K562 (cell line): ENCODE measurements at regions not wholly inside any gene's neighbourhood (a gene's known extent, or its start where the extent isn't known, plus 50 kb on each side); places are given as distances from the start of the nearest gene placed in this dataset.

ENCODE experiments used
- C11orf30 ChIP-seq: fragments of 450-650 bp; IDR thresholded peaks from 2 replicates; pipeline ENCODE4 v1.6.1; 2016; ENCODE audit warnings: low read depth, mild to moderate bottlenecking
- MED1 ChIP-seq: sonication (generic); formaldehyde crosslinking; IDR thresholded peaks from 2 replicates; pipeline ENCODE4 v1.8.1; 2023; ENCODE audit warnings: missing genetic modification reagents, borderline replicate concordance
- MEF2D ChIP-seq: conservative IDR thresholded peaks from 2 replicates; pipeline ENCODE4 v1.6.1; 2016; ENCODE audit warnings: low read depth, missing genetic modification characterization, missing compliant biosample characterization
- MGA ChIP-seq: fragments of 450-650 bp; IDR thresholded peaks from 2 replicates; pipeline ENCODE4 v1.6.1; 2016; ENCODE audit warnings: mild to moderate bottlenecking, moderate library complexity
- NR2C1 ChIP-seq, 2 experiments: fragments of 450-650 bp; IDR thresholded peaks; 2 replicates each; pipeline ENCODE4 v1.6.1; 2017; ENCODE audit warnings: mild to moderate bottlenecking in 2 of 2, antibody characterized with exemption in 1 of 2, inconsistent platforms in 1 of 2, missing compliant biosample characterization in 1 of 2, missing genetic modification characterization in 1 of 2
- ZNF785 ChIP-seq: fragments of 250-450 bp; sonication (Bioruptor Pico); IDR thresholded peaks from 2 replicates; pipeline ENCODE4 v1.4.0; 2020; ENCODE audit warnings: mild to moderate bottlenecking
- ZNF79 ChIP-seq: fragments of 250-450 bp; sonication (Bioruptor Pico); IDR thresholded peaks from 2 replicates; pipeline ENCODE4 v1.4.0; 2020; ENCODE audit warnings: low read depth, mild to moderate bottlenecking, moderate library complexity
- TF ChIP-seq, protein P1 (sequence below): fragments of 450-650 bp; IDR thresholded peaks from 2 replicates; pipeline ENCODE4 v1.6.1; 2014; ENCODE audit warnings: low read depth, mild to moderate bottlenecking, moderate library complexity, borderline replicate concordance

DNA sequence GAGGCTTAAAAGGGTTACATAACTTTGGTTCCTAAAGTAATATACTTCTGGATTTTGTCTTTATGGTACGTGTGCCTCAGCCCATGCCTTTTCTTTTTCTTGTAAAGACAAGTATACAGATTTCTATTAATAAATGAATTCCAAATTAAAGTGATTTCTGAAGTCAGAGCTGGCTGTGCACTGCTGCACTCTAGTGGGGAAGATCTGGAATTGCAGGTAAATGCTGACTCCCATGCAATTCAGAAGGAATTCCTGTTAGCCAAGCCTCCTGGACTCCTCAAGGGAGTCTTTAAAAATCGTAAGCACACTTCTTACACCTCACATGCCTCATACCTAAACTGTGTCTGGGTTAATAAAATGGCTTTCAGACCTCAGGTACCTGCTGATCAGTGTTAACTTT is 118.4 kb upstream of the SLC7A1 start (continued):
- no peak for TF ChIP-seq MGA
- peak; percentile 31; the same call in 1 of the 2 replicates for TF ChIP-seq C11orf30
- TF ChIP-seq MEF2D (tag): no peak
- no peak for TF ChIP-seq MED1 (CRISPR knock-in tag)
- TF ChIP-seq, protein P1, sequence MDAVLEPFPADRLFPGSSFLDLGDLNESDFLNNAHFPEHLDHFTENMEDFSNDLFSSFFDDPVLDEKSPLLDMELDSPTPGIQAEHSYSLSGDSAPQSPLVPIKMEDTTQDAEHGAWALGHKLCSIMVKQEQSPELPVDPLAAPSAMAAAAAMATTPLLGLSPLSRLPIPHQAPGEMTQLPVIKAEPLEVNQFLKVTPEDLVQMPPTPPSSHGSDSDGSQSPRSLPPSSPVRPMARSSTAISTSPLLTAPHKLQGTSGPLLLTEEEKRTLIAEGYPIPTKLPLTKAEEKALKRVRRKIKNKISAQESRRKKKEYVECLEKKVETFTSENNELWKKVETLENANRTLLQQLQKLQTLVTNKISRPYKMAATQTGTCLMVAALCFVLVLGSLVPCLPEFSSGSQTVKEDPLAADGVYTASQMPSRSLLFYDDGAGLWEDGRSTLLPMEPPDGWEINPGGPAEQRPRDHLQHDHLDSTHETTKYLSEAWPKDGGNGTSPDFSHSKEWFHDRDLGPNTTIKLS: no peak
- no peak for TF ChIP-seq ZNF79 (CRISPR knock-in tag)
- no peak for TF ChIP-seq NR2C1 (IDR thresholded peaks at IDR 0.05)
- no peak for TF ChIP-seq NR2C1 (tag; IDR thresholded peaks at IDR 0.05)
- no peak for TF ChIP-seq ZNF785 (CRISPR knock-in tag)
